DND-41 (cell line): ENCODE measurements at regions not wholly inside any gene's neighbourhood (a gene's known extent, or its start where the extent isn't known, plus 50 kb on each side); places are given as distances from the start of the nearest gene placed in this dataset.

Source experiments
- ATAC-seq: fragments of 200-7000 bp; cut with Tn5 transposase; 3 replicates; pipeline ENCODE4 v1.9.1; 2021; ENCODE audit warnings: low read depth; ENCODE audit not compliant: insufficient read depth
- DNase-seq: peaks from one replicate; pipeline ENCODE4 v3.0.0-alpha.2; 2020
- H2AFZ ChIP-seq: 2 replicates; pipeline ENCODE4 v1.6.0; 2012; ENCODE audit warnings: low read depth, low read length
- H3K27ac ChIP-seq: 2 replicates; pipeline ENCODE4 v1.5.1; 2012; ENCODE audit warnings: low read length, inconsistent platforms
- H3K27me3 ChIP-seq: fragments of 200-600 bp; sonication (generic); 2 replicates; pipeline ENCODE4 v1.6.0; 2012; ENCODE audit warnings: low read length, mild to moderate bottlenecking, inconsistent platforms; ENCODE audit not compliant: insufficient read depth, poor library complexity
- H3K36me3 ChIP-seq: 2 replicates; pipeline ENCODE4 v1.5.1; 2012; ENCODE audit warnings: low read length, inconsistent platforms; ENCODE audit not compliant: insufficient read depth
- H3K4me1 ChIP-seq: 2 replicates; pipeline ENCODE4 v1.5.1; 2012; ENCODE audit warnings: mild to moderate bottlenecking, low read length; ENCODE audit not compliant: insufficient read depth
- H3K4me2 ChIP-seq: 2 replicates; pipeline ENCODE4 v1.6.0; 2012; ENCODE audit warnings: mild to moderate bottlenecking, moderate library complexity, low read length, inconsistent platforms; ENCODE audit not compliant: insufficient read depth
- H3K4me3 ChIP-seq, 2 experiments: fragments of 200-600 bp in 1 of 2; shearing (Covaris generic) in 1 of 2; 2 replicates each; pipeline ENCODE4 v1.5.1; 2012 to 2016; ENCODE audit warnings: inconsistent platforms in 2 of 2, low read length in 2 of 2, mild to moderate bottlenecking in 2 of 2, low read depth in 1 of 2, moderate library complexity in 1 of 2
- H3K79me2 ChIP-seq: 2 replicates; pipeline ENCODE4 v1.6.0; 2012; ENCODE audit warnings: low read length, inconsistent platforms; ENCODE audit not compliant: insufficient read depth
- H3K9ac ChIP-seq: 2 replicates; pipeline ENCODE4 v1.6.0; 2012; ENCODE audit warnings: low read depth, mild to moderate bottlenecking, inconsistent platforms, low read length, moderate library complexity
- H3K9me3 ChIP-seq: 2 replicates; pipeline ENCODE4 v1.5.1; 2012; ENCODE audit warnings: low read length, moderate library complexity, mild to moderate bottlenecking, inconsistent platforms; ENCODE audit not compliant: insufficient read depth, severe bottlenecking
- H4K20me1 ChIP-seq: 2 replicates; pipeline ENCODE4 v1.6.0; 2012; ENCODE audit warnings: low read length; ENCODE audit not compliant: insufficient read depth
- CTCF ChIP-seq: IDR thresholded peaks from 2 replicates; pipeline ENCODE4 v1.5.1; 2012; ENCODE audit warnings: borderline replicate concordance, low read length, moderate library complexity, mild to moderate bottlenecking; ENCODE audit not compliant: poor library complexity, severe bottlenecking; ENCODE audit errors: extremely low read depth
- EZH2 ChIP-seq: IDR thresholded peaks from 3 replicates; pipeline ENCODE4 v1.6.1; 2012; ENCODE audit warnings: borderline replicate concordance, low read depth, mild to moderate bottlenecking, moderate library complexity, low read length, inconsistent platforms; ENCODE audit not compliant: severe bottlenecking

GRCh38 chr17:73767696-73768095, 123.5 kb upstream of the SDK2 start:
- no peak overlapping the region for H3K9ac ChIP-seq
- peaks cover 9% of the 10 kb centered on the region for H3K27me3 ChIP-seq
- no peak overlapping the region for H3K4me3 ChIP-seq
- no peak; the same call in 2 of the 3 replicates for ATAC-seq
- H3K4me1 ChIP-seq, result no peaks in the 10 kb centered on the region
- no peak overlapping the region for H3K27ac ChIP-seq
- no peaks in the 10 kb centered on the region for H3K79me2 ChIP-seq
- no peak for TF ChIP-seq CTCF
- TF ChIP-seq EZH2, result no peak
- no peak overlapping the region for H2AFZ ChIP-seq
- no peaks in the 10 kb centered on the region for H3K9me3 ChIP-seq
- DNase-seq, result no peak
- no peak overlapping the region for H3K4me2 ChIP-seq
- no peaks in the 10 kb centered on the region for H3K36me3 ChIP-seq
- no peaks in the 10 kb centered on the region for H4K20me1 ChIP-seq

- no peak for TF ChIP-seq CTCF
- TF ChIP-seq EZH2, result no peak
- Histone ChIP-seq H3K9ac (no peak overlapping the region), H3K27ac (no peak overlapping the region), H2AFZ (no peak overlapping the region), H3K4me1 (no peaks in the 10 kb centered on the region), H3K27me3 (peaks cover 9% of the 10 kb centered on the region), H4K20me1 (no peaks in the 10 kb centered on the region), H3K4me3 (no peak overlapping the region), H3K4me2 (no peak overlapping the region), H3K36me3 (no peaks in the 10 kb centered on the region), H3K79me2 (no peaks in the 10 kb centered on the region), H3K9me3 (no peaks in the 10 kb centered on the region)
- DNase-seq (no peak), ATAC-seq (no peak)
These were observed 124.4 kb upstream of the SDK2 start for GRCh38 chr17:73768691-73769090.

- Histone ChIP-seq H3K27me3 (peaks cover 9% of the 10 kb centered on the region), H3K27ac (no peak overlapping the region), H3K9ac (no peak overlapping the region), H2AFZ (no peak overlapping the region), H3K4me1 (no peaks in the 10 kb centered on the region), H4K20me1 (no peaks in the 10 kb centered on the region), H3K4me3 (no peak overlapping the region), H3K4me2 (no peak overlapping the region), H3K79me2 (no peaks in the 10 kb centered on the region), H3K36me3 (no peaks in the 10 kb centered on the region), H3K9me3 (no peaks in the 10 kb centered on the region)
- no peak for ATAC-seq
- no peak for DNase-seq
- TF ChIP-seq CTCF (no peak), EZH2 (no peak)
These were observed 125.2 kb upstream of the SDK2 start for GRCh38 chr17:73769479-73769878.

GRCh38 chr17:73770115-73770848, 126.0 kb upstream of the SDK2 start:
- Histone ChIP-seq H3K9ac (no peak overlapping the region), H3K4me3 (no peak overlapping the region), H3K4me2 (no peak overlapping the region), H3K9me3 (no peaks in the 10 kb centered on the region), H3K4me1 (no peaks in the 10 kb centered on the region), H3K27me3 (peaks cover 5% of the 10 kb centered on the region), H3K79me2 (no peaks in the 10 kb centered on the region), H3K36me3 (no peaks in the 10 kb centered on the region), H3K27ac (no peak overlapping the region), H4K20me1 (no peaks in the 10 kb centered on the region), H2AFZ (no peak overlapping the region)
- no peak for TF ChIP-seq EZH2
- TF ChIP-seq CTCF, result no peak
- ATAC-seq (no peak), DNase-seq (no peak)
